Activated CD8-positive, alpha-beta T cell treated with anti-CD3 and anti-CD28 coated beads for 36 hours (primary cell): ENCODE measurements at regions not wholly inside any gene's neighbourhood (a gene's known extent, or its start where the extent isn't known, plus 50 kb on each side); places are given as distances from the start of the nearest gene placed in this dataset.

Experiments
- ATAC-seq: fragments of 200-7000 bp; cut with Tn5 transposase; one replicate; pipeline ENCODE4 v1.10.0; 2021; ENCODE audit warnings: mild to moderate bottlenecking, moderate library complexity
- CTCF ChIA-PET: fragments of 350-600 bp; sonication (Branson Sonifier 250); formaldehyde crosslinking; loops from one replicate; lab custom pipeline; 2021; ENCODE audit warnings: antibody characterized with exemption; lab: Charles Lee
- POLR2A ChIA-PET: fragments of 350-600 bp; sonication (Branson Sonifier 250); formaldehyde crosslinking; loops from one replicate; lab custom pipeline; 2021; ENCODE audit warnings: antibody characterized with exemption; lab: Charles Lee
- DNase-seq: peaks from one replicate; pipeline ENCODE4 v3.0.0-alpha.2; 2020
- H3K27ac Mint-ChIP-seq: one replicate; pipeline ENCODE4 v1.8.0; 2021; ENCODE audit warnings: mild to moderate bottlenecking, mixed read lengths
- H3K27me3 Mint-ChIP-seq: one replicate; pipeline ENCODE4 v1.8.0; 2021; ENCODE audit warnings: mixed read lengths
- H3K36me3 Mint-ChIP-seq: one replicate; pipeline ENCODE4 v1.8.0; 2021; ENCODE audit warnings: low read depth, mixed read lengths
- H3K4me1 Mint-ChIP-seq: one replicate; pipeline ENCODE4 v1.8.0; 2021; ENCODE audit warnings: low read depth, mixed read lengths
- H3K4me3 Mint-ChIP-seq: one replicate; pipeline ENCODE4 v1.8.0; 2021; ENCODE audit warnings: mild to moderate bottlenecking, moderate library complexity, mixed read lengths
- H3K9me3 Mint-ChIP-seq: one replicate; pipeline ENCODE4 v1.8.0; 2021; ENCODE audit warnings: mixed read lengths
- CTCF ChIP-seq: fragments of 200-600 bp; IDR thresholded peaks from one replicate; pipeline ENCODE4 v1.8.0; 2022; ENCODE audit warnings: antibody characterized with exemption, mild to moderate bottlenecking
- intact Hi-C: fragments of 100-400 bp; cut with micrococcal nuclease; formaldehyde crosslinking; loops from one replicate; pipeline ENCODE4 v1.10.0; 2022

GRCh38 chr1:238360474-238360873 lies 469.8 kb upstream of the ZP4 start:
- CTCF ChIA-PET = no interaction called here
- peaks cover 3% of the 10 kb centered on the region for H3K9me3 Mint-ChIP-seq
- H3K36me3 Mint-ChIP-seq = no peaks in the 10 kb centered on the region
- DNase-seq (no peak), ATAC-seq (no peak)
- intact Hi-C loops = no loop called here
- H3K27me3 Mint-ChIP-seq = no peaks in the 10 kb centered on the region
- POLR2A ChIA-PET = no interaction called here
- H3K4me3 Mint-ChIP-seq = no peak overlapping the region
- TF ChIP-seq CTCF = no peak
- no peak overlapping the region for H3K27ac Mint-ChIP-seq
- no peaks in the 10 kb centered on the region for H3K4me1 Mint-ChIP-seq

- Mint-ChIP-seq H3K4me3 (no peak overlapping the region), H3K9me3 (peaks cover 4% of the 10 kb centered on the region), H3K36me3 (no peaks in the 10 kb centered on the region), H3K27ac (no peak overlapping the region), H3K4me1 (no peaks in the 10 kb centered on the region), H3K27me3 (no peaks in the 10 kb centered on the region)
- intact Hi-C loops = no loop called here
- ChIA-PET CTCF (no interaction called here), POLR2A (no interaction called here)
- DNase-seq (no peak), ATAC-seq (no peak)
- TF ChIP-seq CTCF = no peak
These were observed 459.7 kb upstream of the ZP4 start for GRCh38 chr1:238350471-238350870.

GRCh38 chr1:238346340-238346739 lies 455.6 kb upstream of the ZP4 start:
- H3K4me3 Mint-ChIP-seq = no peak overlapping the region
- no peak for DNase-seq
- no peaks in the 10 kb centered on the region for H3K27me3 Mint-ChIP-seq
- H3K27ac Mint-ChIP-seq = no peak overlapping the region
- no peaks in the 10 kb centered on the region for H3K9me3 Mint-ChIP-seq
- no peak for TF ChIP-seq CTCF
- ChIA-PET CTCF (no interaction called here), POLR2A (no interaction called here)
- ATAC-seq = no peak
- no peaks in the 10 kb centered on the region for H3K4me1 Mint-ChIP-seq
- intact Hi-C loops = no loop called here
- H3K36me3 Mint-ChIP-seq = no peaks in the 10 kb centered on the region

GRCh38 chr1:238345837-238346236 lies 455.1 kb upstream of the ZP4 start:
- intact Hi-C loops = no loop called here
- H3K4me1 Mint-ChIP-seq = no peaks in the 10 kb centered on the region
- CTCF ChIA-PET = no interaction called here
- H3K4me3 Mint-ChIP-seq = no peak overlapping the region
- no peaks in the 10 kb centered on the region for H3K27me3 Mint-ChIP-seq
- POLR2A ChIA-PET = no interaction called here
- DNase-seq (no peak), ATAC-seq (no peak)
- TF ChIP-seq CTCF = no peak
- no peaks in the 10 kb centered on the region for H3K36me3 Mint-ChIP-seq
- H3K9me3 Mint-ChIP-seq = no peaks in the 10 kb centered on the region
- H3K27ac Mint-ChIP-seq = no peak overlapping the region

- intact Hi-C loops = no loop called here
- H3K9me3 Mint-ChIP-seq = no peaks in the 10 kb centered on the region
- H3K27me3 Mint-ChIP-seq = no peaks in the 10 kb centered on the region
- H3K4me3 Mint-ChIP-seq = no peak overlapping the region
- no peaks in the 10 kb centered on the region for H3K36me3 Mint-ChIP-seq
- DNase-seq = no peak
- POLR2A ChIA-PET = no interaction called here
- TF ChIP-seq CTCF = no peak
- H3K27ac Mint-ChIP-seq = no peak overlapping the region
- ATAC-seq = no peak
- CTCF ChIA-PET = no interaction called here
- no peaks in the 10 kb centered on the region for H3K4me1 Mint-ChIP-seq
These were observed 453.1 kb upstream of the ZP4 start for GRCh38 chr1:238343852-238344251.
